ENCODE measurements at regions not wholly inside any gene's neighbourhood (a gene's known extent, or its start where the extent isn't known, plus 50 kb on each side); places are given as distances from the start of the nearest gene placed in this dataset.

GRCh38 chr12:28824849-28825248 lies 324.2 kb upstream of the FAR2 start:
- intact Hi-C loops (cut with micrococcal nuclease; ENCODE audit: unreplicated experiment): no loop called here
- CTCF ChIA-PET: no interaction called here

GRCh38 chr12:28826766-28827165 lies 322.3 kb upstream of the FAR2 start:
- BruUV-seq (replicated peaks): no TSS peak
- H3K27ac ChIP-seq (ENCODE audit: low read depth, low read length, poor library complexity, severe bottlenecking): no peak overlapping the region
- H3K27me3 ChIP-seq (replicated peaks; ENCODE audit: insufficient read depth, low read depth, low read length, poor library complexity): no peaks in the 10 kb centered on the region
- DNase-seq (ENCODE audit: low spot score): no peak
- H3K36me3 ChIP-seq (ENCODE audit: insufficient read depth, low read length, poor library complexity, severe bottlenecking): no peaks in the 10 kb centered on the region
- no peak overlapping the region for H3K4me3 ChIP-seq (ENCODE audit: low read depth, low read length, poor library complexity, severe bottlenecking)
- POLR2A ChIA-PET (ENCODE audit: low non-redundant PET): no interaction called here
- intact Hi-C loops (cut with micrococcal nuclease; ENCODE audit: unreplicated experiment): no loop called here
- H3K4me1 ChIP-seq (ENCODE audit: insufficient read depth, low read length, poor library complexity, severe bottlenecking): no peaks in the 10 kb centered on the region
- H3K9me3 ChIP-seq (ENCODE audit: low read depth, low read length, poor library complexity, severe bottlenecking): no peaks in the 10 kb centered on the region
- CTCF ChIA-PET: no interaction called here
- TF ChIP-seq CTCF (conservative IDR thresholded peaks at IDR 0.05; ENCODE audit: low read depth, low read length) (no peak), EZH2 (IDR thresholded peaks at IDR 0.05; ENCODE audit: borderline replicate concordance, low read depth, low read length, poor library complexity, severe bottlenecking) (no peak)

More at GRCh38 chr12:28824849-28825248, 324.2 kb upstream of the FAR2 start:
- no peak overlapping the region for H3K4me3 ChIP-seq (ENCODE audit: low read depth, low read length, poor library complexity, severe bottlenecking)
- no peaks in the 10 kb centered on the region for H3K27me3 ChIP-seq (replicated peaks; ENCODE audit: insufficient read depth, low read depth, low read length, poor library complexity)
- no TSS peak for BruUV-seq (replicated peaks)
- H3K4me1 ChIP-seq (ENCODE audit: insufficient read depth, low read length, poor library complexity, severe bottlenecking): no peaks in the 10 kb centered on the region
- POLR2A ChIA-PET (ENCODE audit: low non-redundant PET): no interaction called here
- no peak for DNase-seq (ENCODE audit: low spot score)
- H3K27ac ChIP-seq (ENCODE audit: low read depth, low read length, poor library complexity, severe bottlenecking): no peak overlapping the region
- no peaks in the 10 kb centered on the region for H3K36me3 ChIP-seq (ENCODE audit: insufficient read depth, low read length, poor library complexity, severe bottlenecking)
- no peaks in the 10 kb centered on the region for H3K9me3 ChIP-seq (ENCODE audit: low read depth, low read length, poor library complexity, severe bottlenecking)
- TF ChIP-seq EZH2 (IDR thresholded peaks at IDR 0.05; ENCODE audit: borderline replicate concordance, low read depth, low read length, poor library complexity, severe bottlenecking) (no peak), CTCF (conservative IDR thresholded peaks at IDR 0.05; ENCODE audit: low read depth, low read length) (no peak)

GRCh38 chr12:28827861-28828260 lies 321.2 kb upstream of the FAR2 start:
- ChIA-PET CTCF (no interaction called here), POLR2A (ENCODE audit: low non-redundant PET) (no interaction called here)
- TF ChIP-seq EZH2 (IDR thresholded peaks at IDR 0.05; ENCODE audit: borderline replicate concordance, low read depth, low read length, poor library complexity, severe bottlenecking): no peak
- no peak for TF ChIP-seq CTCF (conservative IDR thresholded peaks at IDR 0.05; ENCODE audit: low read depth, low read length)
- Histone ChIP-seq H3K36me3 (ENCODE audit: insufficient read depth, low read length, poor library complexity, severe bottlenecking) (no peaks in the 10 kb centered on the region), H3K27me3 (replicated peaks; ENCODE audit: insufficient read depth, low read depth, low read length, poor library complexity) (no peaks in the 10 kb centered on the region), H3K4me3 (ENCODE audit: low read depth, low read length, poor library complexity, severe bottlenecking) (no peak overlapping the region), H3K27ac (ENCODE audit: low read depth, low read length, poor library complexity, severe bottlenecking) (no peak overlapping the region), H3K9me3 (ENCODE audit: low read depth, low read length, poor library complexity, severe bottlenecking) (no peaks in the 10 kb centered on the region), H3K4me1 (ENCODE audit: insufficient read depth, low read length, poor library complexity, severe bottlenecking) (no peaks in the 10 kb centered on the region)
- BruUV-seq (replicated peaks): no TSS peak
- intact Hi-C loops (cut with micrococcal nuclease; ENCODE audit: unreplicated experiment): no loop called here
- no peak for DNase-seq (ENCODE audit: low spot score)
